B cell (primary cell): ENCODE measurements at regions not wholly inside any gene's neighbourhood (a gene's known extent, or its start where the extent isn't known, plus 50 kb on each side); places are given as distances from the start of the nearest gene placed in this dataset.

ENCODE experiments used
- ATAC-seq: fragments of 200-7000 bp; cut with Tn5 transposase; one replicate; pipeline ENCODE4 v1.10.0; 2021; ENCODE audit warnings: low read depth, mild to moderate bottlenecking, moderate number of reproducible peaks, moderate library complexity
- CTCF ChIA-PET: fragments of 350-600 bp; sonication (Branson Sonifier 250); formaldehyde crosslinking; loops from one replicate; lab custom pipeline; 2021; ENCODE audit warnings: antibody characterized with exemption, inconsistent platforms; lab: Charles Lee
- POLR2A ChIA-PET: fragments of 350-600 bp; sonication (Branson Sonifier 250); formaldehyde crosslinking; loops from one replicate; lab custom pipeline; 2021; ENCODE audit warnings: antibody characterized with exemption; lab: Charles Lee
- DNase-seq: peaks from one replicate; pipeline ENCODE4 v3.0.0; 2013
- H2AFZ ChIP-seq: 2 replicates; pipeline ENCODE4 v1.6.1; 2012; ENCODE audit warnings: mild to moderate bottlenecking, low read depth, low read length; ENCODE audit not compliant: insufficient read depth, poor library complexity, severe bottlenecking
- H3K27ac ChIP-seq, 2 donors: 1 replicate in 1 of 2; 2 replicates in 1 of 2; pipeline ENCODE4 v1.5.1; 2012 to 2013; ENCODE audit warnings: low read length in 2 of 2, mild to moderate bottlenecking in 2 of 2, moderate library complexity in 1 of 2
- H3K27me3 ChIP-seq, 4 experiments: fragments of 200-600 bp in 1 of 4; sonication (generic) in 1 of 4; replicated peaks in 1 of 4; 1 replicate in 2 of 4; 2 replicates in 2 of 4; pipeline versions ENCODE4 v1.6.1 to v1.7.0; 2013 to 2016; ENCODE audit warnings: low read length in 3 of 4, mild to moderate bottlenecking in 2 of 4, mixed read lengths in 1 of 4, moderate library complexity in 1 of 4; ENCODE audit not compliant: insufficient read depth in 4 of 4, control insufficient read depth in 3 of 4; ENCODE audit errors: control extremely low read depth in 1 of 4
- H3K36me3 ChIP-seq, 2 experiments: replicated peaks in 1 of 2; 1 replicate in 1 of 2; 2 replicates in 1 of 2; pipeline versions ENCODE4 v1.6.1 to v1.7.1; 2013; ENCODE audit warnings: low read length in 1 of 2; ENCODE audit not compliant: insufficient read depth in 2 of 2, control insufficient read depth in 1 of 2; ENCODE audit errors: control extremely low read depth in 1 of 2, extremely low read depth in 1 of 2
- H3K4me1 ChIP-seq, 2 donors: fragments of 200-600 bp in 1 of 2; sonication (generic) in 1 of 2; 1 replicate in 1 of 2; 2 replicates in 1 of 2; pipeline versions ENCODE4 v1.5.1 to v1.6.1; 2013 to 2017; ENCODE audit warnings: low read length in 2 of 2; ENCODE audit not compliant: control insufficient read depth in 2 of 2, insufficient read depth in 2 of 2
- H3K4me2 ChIP-seq: replicated peaks from 2 replicates; pipeline ENCODE3; 2012; ENCODE audit warnings: mild to moderate bottlenecking, low read depth, low read length; ENCODE audit not compliant: poor library complexity, severe bottlenecking
- H3K4me3 ChIP-seq, 5 experiments: fragments of 200-600 bp in 1 of 5; sonication (generic) in 1 of 5; 1 replicate in 3 of 5; 2 replicates in 2 of 5; pipeline versions ENCODE4 v1.5.1 to v1.7.0; 2011 to 2016; ENCODE audit warnings: low read length in 4 of 5, mild to moderate bottlenecking in 4 of 5, low read depth in 2 of 5, control low read depth in 1 of 5, moderate library complexity in 1 of 5; ENCODE audit not compliant: insufficient read depth in 1 of 5; ENCODE audit errors: control extremely low read depth in 1 of 5, extremely low read depth in 1 of 5
- H3K79me2 ChIP-seq: fragments of 200-600 bp; sonication (generic); one replicate; pipeline ENCODE4 v1.6.0; 2016; ENCODE audit warnings: low read length; ENCODE audit not compliant: control insufficient read depth, insufficient read depth
- H3K9ac ChIP-seq: fragments of 200-600 bp; sonication (generic); 2 replicates; pipeline ENCODE4 v1.6.1; 2017; ENCODE audit warnings: mild to moderate bottlenecking, low read length, moderate library complexity
- H3K9me3 ChIP-seq, 3 donors: one replicate each; pipeline versions ENCODE4 v1.6.1 to v1.7.1; 2013; ENCODE audit warnings: low read length in 2 of 3; ENCODE audit not compliant: control insufficient read depth in 2 of 3, insufficient read depth in 1 of 3; ENCODE audit errors: control extremely low read depth in 1 of 3
- H4K20me1 ChIP-seq: 2 replicates; pipeline ENCODE4 v1.6.0; 2012; ENCODE audit warnings: mild to moderate bottlenecking, low read length; ENCODE audit not compliant: insufficient read depth, control insufficient read depth, poor library complexity, severe bottlenecking
- H3K27ac Mint-ChIP-seq: one replicate; pipeline ENCODE4 v1.8.0; 2021; ENCODE audit warnings: mixed read lengths
- H3K27me3 Mint-ChIP-seq: one replicate; pipeline ENCODE4 v1.8.0; 2021; ENCODE audit warnings: mixed read lengths
- H3K4me1 Mint-ChIP-seq: one replicate; pipeline ENCODE4 v1.8.0; 2021; ENCODE audit warnings: mixed read lengths
- H3K4me3 Mint-ChIP-seq: one replicate; pipeline ENCODE4 v1.8.0; 2021; ENCODE audit warnings: mixed read lengths
- H3K9me3 Mint-ChIP-seq: one replicate; pipeline ENCODE4 v1.8.0; 2022; ENCODE audit warnings: mixed read lengths; ENCODE audit not compliant: insufficient read depth
- CTCF ChIP-seq: fragments of 200-600 bp; IDR thresholded peaks from one replicate; pipeline ENCODE4 v1.8.0; 2022; ENCODE audit warnings: antibody characterized with exemption, mild to moderate bottlenecking
- EZH2 ChIP-seq: IDR thresholded peaks from 2 replicates; pipeline ENCODE4 v1.6.1; 2012; ENCODE audit warnings: borderline replicate concordance, low read depth, mild to moderate bottlenecking, moderate library complexity, low read length; ENCODE audit not compliant: insufficient read depth, poor library complexity, severe bottlenecking
- WGBS: methylation state at CpG from one replicate; pipeline ENCODE4 v1.1.5; 2013; ENCODE audit warnings: missing lambda C conversion rate; ENCODE audit not compliant: insufficient coverage; 5-methylcytosine and 5-hydroxymethylcytosine counted together
- intact Hi-C: fragments of 100-400 bp; cut with micrococcal nuclease; formaldehyde crosslinking; loops from one replicate; pipeline ENCODE4 v1.10.0; 2022

- no peak overlapping the region for H3K4me3 Mint-ChIP-seq
- Histone ChIP-seq H3K9ac (no peak overlapping the region), H3K27me3 (peaks cover 0 to 5% (median 0%) of the 10 kb centered on the region in 4 experiments), H3K4me3 (no peak overlapping the region), H3K79me2 (no peaks in the 10 kb centered on the region), H3K36me3 (no peaks in the 10 kb centered on the region), H3K4me1 (no peaks in the 10 kb centered on the region), H2AFZ (no peak overlapping the region), H3K9me3 (no peaks in the 10 kb centered on the region), H3K4me2 (no peak overlapping the region), H4K20me1 (no peaks in the 10 kb centered on the region), H3K27ac (no peak overlapping the region)
- intact Hi-C loops, result no loop called here
- TF ChIP-seq EZH2 (no peak), CTCF (no peak)
- ATAC-seq, result no peak
- CTCF ChIA-PET, result no interaction called here
- no peak for DNase-seq
- POLR2A ChIA-PET, result no interaction called here
- WGBS, result 74% methylated on average over 3 of the region's 11 CpGs
- no peaks in the 10 kb centered on the region for H3K9me3 Mint-ChIP-seq
- H3K27ac Mint-ChIP-seq, result no peak overlapping the region
- peaks cover 28% of the 10 kb centered on the region for H3K27me3 Mint-ChIP-seq
- no peaks in the 10 kb centered on the region for H3K4me1 Mint-ChIP-seq
These were observed 82.2 kb downstream of the RBFOX3 start for GRCh38 chr17:79528592-79529125.

GRCh38 chr17:79527306-79527705 is 83.5 kb downstream of the RBFOX3 start:
- no peak overlapping the region for H3K4me3 ChIP-seq
- no peak for DNase-seq
- no peak overlapping the region for H2AFZ ChIP-seq
- no peaks in the 10 kb centered on the region for H3K4me1 ChIP-seq
- H3K27me3 ChIP-seq, result peaks cover 0 to 5% (median 0%) of the 10 kb centered on the region in 4 experiments
- H3K9me3 Mint-ChIP-seq, result no peaks in the 10 kb centered on the region
- H3K9ac ChIP-seq, result no peak overlapping the region
- no peaks in the 10 kb centered on the region for H3K4me1 Mint-ChIP-seq
- intact Hi-C loops, result no loop called here
- H3K9me3 ChIP-seq, result no peaks in the 10 kb centered on the region
- ATAC-seq, result no peak
- CTCF ChIA-PET, result no interaction called here
- H3K4me2 ChIP-seq, result no peak overlapping the region
- 85% methylated on average over 6 of the region's 9 CpGs for WGBS
- H3K27me3 Mint-ChIP-seq, result peaks cover 28% of the 10 kb centered on the region
- H3K27ac ChIP-seq, result no peak overlapping the region
- no peaks in the 10 kb centered on the region for H4K20me1 ChIP-seq
- H3K79me2 ChIP-seq, result no peaks in the 10 kb centered on the region
- H3K27ac Mint-ChIP-seq, result no peak overlapping the region
- H3K4me3 Mint-ChIP-seq, result no peak overlapping the region
- TF ChIP-seq EZH2 (no peak), CTCF (no peak)
- H3K36me3 ChIP-seq, result no peaks in the 10 kb centered on the region
- POLR2A ChIA-PET, result no interaction called here
